Fibroblast of lung (primary cell): ENCODE measurements at regions not wholly inside any gene's neighbourhood (a gene's known extent, or its start where the extent isn't known, plus 50 kb on each side); places are given as distances from the start of the nearest gene placed in this dataset.

Experiments used
- CTCF ChIP-seq, 2 donors: IDR thresholded peaks in 1 of 2; conservative IDR thresholded peaks in 1 of 2; 1 replicate in 1 of 2; 2 replicates in 1 of 2; pipeline ENCODE4 v1.5.1; 2011 to 2012; ENCODE audit warnings: low read length in 2 of 2, control low read depth in 1 of 2, inconsistent platforms in 1 of 2, low read depth in 1 of 2, mild to moderate bottlenecking in 1 of 2
- EZH2 ChIP-seq: IDR thresholded peaks from 2 replicates; pipeline ENCODE4 v1.5.1; 2012; ENCODE audit warnings: low read length, control low read depth, mild to moderate bottlenecking; ENCODE audit errors: missing control alignments

- no peak for TF ChIP-seq CTCF (conservative IDR thresholded peaks at IDR 0.05 in 1 of 2, IDR thresholded peaks at IDR 0.05 in 1 of 2; ENCODE audit: low read depth in 1 of 2, low read length in 2 of 2)
- TF ChIP-seq EZH2, result no peak
Observed at GRCh38 chr9:89887286-89887685, 282.5 kb downstream of the GADD45G start.
